ENCODE measurements at regions not wholly inside any gene's neighbourhood (a gene's known extent, or its start where the extent isn't known, plus 50 kb on each side); places are given as distances from the start of the nearest gene placed in this dataset.

DNA sequence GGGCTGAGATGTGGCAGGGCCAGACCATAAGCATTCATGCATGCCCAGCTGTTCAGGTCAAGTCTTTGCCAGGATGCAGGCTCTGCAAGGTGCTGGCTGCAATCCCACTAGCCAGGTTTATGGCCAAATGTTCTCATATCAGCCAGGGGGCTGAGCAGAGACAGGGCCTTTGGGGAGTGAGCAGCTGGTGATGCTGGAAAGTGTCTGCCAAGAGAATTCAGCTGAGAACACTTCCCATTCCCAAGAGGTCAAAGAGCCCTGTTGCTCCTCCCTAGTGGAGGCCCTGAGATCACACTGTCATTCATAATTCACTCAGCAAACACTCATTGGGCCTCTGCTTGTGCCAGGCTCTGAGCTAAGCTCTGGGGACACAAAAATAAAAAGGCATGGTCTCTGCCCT is 150.3 kb downstream of the DMRTA2 start:
- ChIA-PET CTCF (no interaction called here), POLR2A (no interaction called here), RAD21 (ENCODE audit: low non-redundant PET in 1 of 2, low total read pairs in 2 of 2, uncharacterized antibody in 2 of 2, unreplicated experiment in 2 of 2) (no interaction called here)
- DNase-seq (ENCODE audit: low read depth, low spot score) (no peak), ATAC-seq (no peak)
- no peak for TF ChIP-seq SIN3A (IDR thresholded peaks at IDR 0.05; ENCODE audit: low read depth)
- TF ChIP-seq EZH2 (IDR thresholded peaks at IDR 0.05) = no peak
- Histone ChIP-seq H3K27me3 (ENCODE audit: insufficient read depth, low read length) (peaks cover 25% of the 10 kb centered on the region), H3K27ac (ENCODE audit: low read depth, low read length) (no peak overlapping the region), H3K9me3 (ENCODE audit: control insufficient read depth in 1 of 2, insufficient read depth in 1 of 2, low read depth in 1 of 2, low read length in 2 of 2) (no peaks in the 10 kb centered on the region), H3K4me2 (ENCODE audit: low read length) (no peak overlapping the region), H3K36me3 (ENCODE audit: control insufficient read depth in 1 of 2, insufficient read depth in 2 of 2, low read length in 2 of 2) (no peaks in the 10 kb centered on the region), H3K4me3 (replicated peaks in 1 of 2; ENCODE audit: low read depth in 1 of 2, low read length in 2 of 2) (no peak overlapping the region), H3K79me2 (ENCODE audit: insufficient read depth, low read length) (no peaks in the 10 kb centered on the region), H3K9ac (ENCODE audit: low read length) (no peak overlapping the region), H3K4me1 (ENCODE audit: control insufficient read depth in 1 of 2, insufficient read depth in 2 of 2, low read length in 2 of 2) (no peaks in the 10 kb centered on the region), H2AFZ (ENCODE audit: low read depth, low read length, poor library complexity, severe bottlenecking) (no peak overlapping the region), H4K20me1 (ENCODE audit: insufficient read depth) (no peaks in the 10 kb centered on the region), H3K9me2 (ENCODE audit: insufficient read depth) (no peaks in the 10 kb centered on the region)
- BruUV-seq (replicated peaks) = no TSS peak
- intact Hi-C loops (cut with micrococcal nuclease) = no loop called here

GRCh38 chr1:50271968-50272578 is 151.2 kb downstream of the DMRTA2 start:
- Histone ChIP-seq H3K4me3 (replicated peaks in 1 of 2; ENCODE audit: low read depth in 1 of 2, low read length in 2 of 2) (no peak overlapping the region), H3K9me3 (ENCODE audit: control insufficient read depth in 1 of 2, insufficient read depth in 1 of 2, low read depth in 1 of 2, low read length in 2 of 2) (no peaks in the 10 kb centered on the region), H3K27ac (ENCODE audit: low read depth, low read length) (no peak overlapping the region), H2AFZ (ENCODE audit: low read depth, low read length, poor library complexity, severe bottlenecking) (no peak overlapping the region), H3K36me3 (ENCODE audit: control insufficient read depth in 1 of 2, insufficient read depth in 2 of 2, low read length in 2 of 2) (no peaks in the 10 kb centered on the region), H3K9me2 (ENCODE audit: insufficient read depth) (no peaks in the 10 kb centered on the region), H3K4me2 (ENCODE audit: low read length) (no peak overlapping the region), H3K79me2 (ENCODE audit: insufficient read depth, low read length) (no peaks in the 10 kb centered on the region), H3K27me3 (ENCODE audit: insufficient read depth, low read length) (peaks cover 17% of the 10 kb centered on the region), H3K4me1 (ENCODE audit: control insufficient read depth in 1 of 2, insufficient read depth in 2 of 2, low read length in 2 of 2) (no peaks in the 10 kb centered on the region), H3K9ac (ENCODE audit: low read length) (no peak overlapping the region), H4K20me1 (ENCODE audit: insufficient read depth) (no peaks in the 10 kb centered on the region)
- ATAC-seq = peak; percentile 92
- POLR2A ChIA-PET = no interaction called here
- intact Hi-C loops (cut with micrococcal nuclease) = no loop called here
- BruUV-seq (replicated peaks) = no TSS peak
- CTCF ChIA-PET = interaction anchor here (1.2 to 2.2 kb wide), 2 partner anchors 14 to 191 kb away, joined by 3 to 5 read pairs; no protein-coding TSS in a partner anchor
- TF ChIP-seq, protein P1, sequence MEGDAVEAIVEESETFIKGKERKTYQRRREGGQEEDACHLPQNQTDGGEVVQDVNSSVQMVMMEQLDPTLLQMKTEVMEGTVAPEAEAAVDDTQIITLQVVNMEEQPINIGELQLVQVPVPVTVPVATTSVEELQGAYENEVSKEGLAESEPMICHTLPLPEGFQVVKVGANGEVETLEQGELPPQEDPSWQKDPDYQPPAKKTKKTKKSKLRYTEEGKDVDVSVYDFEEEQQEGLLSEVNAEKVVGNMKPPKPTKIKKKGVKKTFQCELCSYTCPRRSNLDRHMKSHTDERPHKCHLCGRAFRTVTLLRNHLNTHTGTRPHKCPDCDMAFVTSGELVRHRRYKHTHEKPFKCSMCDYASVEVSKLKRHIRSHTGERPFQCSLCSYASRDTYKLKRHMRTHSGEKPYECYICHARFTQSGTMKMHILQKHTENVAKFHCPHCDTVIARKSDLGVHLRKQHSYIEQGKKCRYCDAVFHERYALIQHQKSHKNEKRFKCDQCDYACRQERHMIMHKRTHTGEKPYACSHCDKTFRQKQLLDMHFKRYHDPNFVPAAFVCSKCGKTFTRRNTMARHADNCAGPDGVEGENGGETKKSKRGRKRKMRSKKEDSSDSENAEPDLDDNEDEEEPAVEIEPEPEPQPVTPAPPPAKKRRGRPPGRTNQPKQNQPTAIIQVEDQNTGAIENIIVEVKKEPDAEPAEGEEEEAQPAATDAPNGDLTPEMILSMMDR (IDR thresholded peaks at IDR 0.05 in 2 of 3, conservative IDR thresholded peaks at IDR 0.05 in 1 of 3; ENCODE audit: borderline replicate concordance in 1 of 3, insufficient read depth in 1 of 3, low read depth in 2 of 3, low read length in 2 of 3) = peak; percentile 24 to 92 (median 78); a peak in 5 of 6 replicates
- TF ChIP-seq POLR2A (IDR thresholded peaks at IDR 0.05; ENCODE audit: borderline replicate concordance, extremely low read depth, insufficient read depth, insufficient read length) (no peak), RAD21 (IDR thresholded peaks at IDR 0.05; ENCODE audit: low read depth) (peak; percentile 64)
- RAD21 ChIA-PET (ENCODE audit: low non-redundant PET in 1 of 2, low total read pairs in 2 of 2, uncharacterized antibody in 2 of 2, unreplicated experiment in 2 of 2) = no interaction called here
- DNase-seq (ENCODE audit: low read depth, low spot score) = peak; percentile 4
